Sigmoid colon (tissue), 6 donors: ENCODE measurements at regions not wholly inside any gene's neighbourhood (a gene's known extent, or its start where the extent isn't known, plus 50 kb on each side); places are given as distances from the start of the nearest gene placed in this dataset.
A peak's percentile ranks its signal among the peaks of the same experiment; 100 is the strongest.

ENCODE experiments used
- DNase-seq: peaks from one replicate; pipeline ENCODE4 v3.0.0-alpha.2; 2019
- H3K27ac ChIP-seq, 4 donors: fragments of 200-600 bp; sonication (generic); one replicate each; pipeline ENCODE4 v1.5.1; 2016 to 2019; ENCODE audit warnings: mild to moderate bottlenecking in 1 of 4
- H3K27me3 ChIP-seq, 3 donors: fragments of 200-600 bp; sonication (generic); one replicate each; pipeline ENCODE4 v1.5.1; 2019; ENCODE audit warnings: mild to moderate bottlenecking in 1 of 3
- H3K36me3 ChIP-seq, 4 donors: fragments of 200-600 bp; sonication (generic); one replicate each; pipeline ENCODE4 v1.5.1; 2016 to 2019
- H3K4me1 ChIP-seq, 4 donors: fragments of 200-600 bp; sonication (generic); one replicate each; pipeline ENCODE4 v1.5.1; 2017 to 2019
- H3K4me3 ChIP-seq, 4 donors: fragments of 200-600 bp; sonication (generic); one replicate each; pipeline ENCODE4 v1.5.1; 2017 to 2019; ENCODE audit warnings: mild to moderate bottlenecking in 2 of 4, moderate library complexity in 1 of 4
- H3K9me3 ChIP-seq, 4 donors: fragments of 200-600 bp in 3 of 4; sonication (generic) in 3 of 4; one replicate each; pipeline versions ENCODE4 v1.5.1 to v1.6.1; 2013 to 2019
- EP300 ChIP-seq, 4 donors: sonication (generic); formaldehyde crosslinking; IDR thresholded peaks; one replicate each; pipeline ENCODE4 v1.6.1; 2017; ENCODE audit warnings: antibody characterized with exemption in 4 of 4
- POLR2A ChIP-seq, 2 donors: fragments of 450-650 bp; IDR thresholded peaks; one replicate each; pipeline ENCODE4 v1.6.1; 2016; ENCODE audit warnings: antibody characterized with exemption in 2 of 2, mild to moderate bottlenecking in 2 of 2, moderate library complexity in 2 of 2
- POLR2AphosphoS5 ChIP-seq, 4 donors: sonication (generic); formaldehyde crosslinking; IDR thresholded peaks; one replicate each; pipeline ENCODE4 v1.6.1; 2017; ENCODE audit warnings: antibody characterized with exemption in 4 of 4
- WGBS, 2 donors: extraction: QIAGEN DNeasy Blood & Tissue Kit; methylation state at CpG; one replicate each; pipeline ENCODE4 v1.1.7; 2013; 5-methylcytosine and 5-hydroxymethylcytosine counted together
- intact Hi-C: fragments of 100-400 bp; cut with DNase I; formaldehyde crosslinking; loops from one replicate; pipeline ENCODE4 v1.15.1; 2023
- TF ChIP-seq, protein P1 (sequence below), 4 experiments: fragments of 450-650 bp in 3 of 4; fragments of 200-600 bp in 1 of 4; IDR thresholded peaks; one replicate each; pipeline ENCODE4 v1.5.1; 2016 to 2019; ENCODE audit warnings: antibody characterized with exemption in 4 of 4, mild to moderate bottlenecking in 3 of 4, moderate library complexity in 2 of 4
- donor health status: healthy with polysubstance abuse.
- donor health status: healthy.

DNA sequence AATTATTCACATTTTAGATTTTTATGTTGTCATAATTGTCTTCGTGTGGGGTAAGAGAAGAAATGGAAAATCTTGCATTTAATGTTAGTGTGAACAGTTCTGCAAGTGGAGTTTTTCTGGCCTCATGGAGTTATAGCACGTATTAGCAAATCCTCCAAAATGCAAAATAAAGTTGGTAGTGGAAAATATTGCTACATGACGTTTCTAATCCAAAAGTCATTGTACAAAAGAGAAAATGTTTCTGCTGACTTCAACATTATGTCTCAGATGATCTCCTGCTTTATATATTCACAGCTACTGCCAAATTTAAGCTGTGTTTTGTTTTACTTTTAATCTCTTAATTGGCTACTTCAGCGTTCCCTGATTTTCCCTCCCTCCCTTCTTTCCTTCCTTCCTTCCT lies 1804.0 kb upstream of the RAG2 start:
- Histone ChIP-seq H3K36me3 (no peaks in the 10 kb centered on the region), H3K9me3 (no peaks in the 10 kb centered on the region), H3K4me1 (no peaks in the 10 kb centered on the region), H3K27me3 (no peaks in the 10 kb centered on the region), H3K4me3 (no peak overlapping the region), H3K27ac (no peak overlapping the region)
- intact Hi-C loops = no loop called here
- 68 to 69% methylated on average over 4 of the region's 4 CpGs for WGBS, 2 donors
- no peak for DNase-seq
- no peak for TF ChIP-seq POLR2AphosphoS5 (IDR thresholded peaks at IDR 0.05)
- no peak for TF ChIP-seq POLR2A (IDR thresholded peaks at IDR 0.05)
- TF ChIP-seq, protein P1, sequence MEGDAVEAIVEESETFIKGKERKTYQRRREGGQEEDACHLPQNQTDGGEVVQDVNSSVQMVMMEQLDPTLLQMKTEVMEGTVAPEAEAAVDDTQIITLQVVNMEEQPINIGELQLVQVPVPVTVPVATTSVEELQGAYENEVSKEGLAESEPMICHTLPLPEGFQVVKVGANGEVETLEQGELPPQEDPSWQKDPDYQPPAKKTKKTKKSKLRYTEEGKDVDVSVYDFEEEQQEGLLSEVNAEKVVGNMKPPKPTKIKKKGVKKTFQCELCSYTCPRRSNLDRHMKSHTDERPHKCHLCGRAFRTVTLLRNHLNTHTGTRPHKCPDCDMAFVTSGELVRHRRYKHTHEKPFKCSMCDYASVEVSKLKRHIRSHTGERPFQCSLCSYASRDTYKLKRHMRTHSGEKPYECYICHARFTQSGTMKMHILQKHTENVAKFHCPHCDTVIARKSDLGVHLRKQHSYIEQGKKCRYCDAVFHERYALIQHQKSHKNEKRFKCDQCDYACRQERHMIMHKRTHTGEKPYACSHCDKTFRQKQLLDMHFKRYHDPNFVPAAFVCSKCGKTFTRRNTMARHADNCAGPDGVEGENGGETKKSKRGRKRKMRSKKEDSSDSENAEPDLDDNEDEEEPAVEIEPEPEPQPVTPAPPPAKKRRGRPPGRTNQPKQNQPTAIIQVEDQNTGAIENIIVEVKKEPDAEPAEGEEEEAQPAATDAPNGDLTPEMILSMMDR (IDR thresholded peaks at IDR 0.05) = no peak
- no peak for TF ChIP-seq EP300 (IDR thresholded peaks at IDR 0.05)

DNA sequence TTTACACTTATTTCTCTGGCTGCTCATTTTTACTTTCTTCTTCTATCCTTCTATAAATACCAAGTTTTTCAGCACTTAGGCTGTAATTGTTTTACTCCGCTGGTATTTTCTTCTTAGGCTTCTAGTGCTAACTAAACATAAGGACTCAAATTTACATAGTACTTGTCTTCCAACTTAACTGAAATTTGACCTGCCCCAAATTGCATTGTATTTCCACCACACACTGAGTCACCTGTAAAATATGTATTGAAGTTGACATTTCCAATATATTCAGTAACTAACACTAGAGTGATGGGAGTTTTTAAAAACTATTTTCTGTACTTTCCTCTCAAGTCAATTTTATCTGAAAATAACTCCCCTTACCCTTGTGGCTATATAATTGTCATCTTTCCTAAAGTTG lies 1794.1 kb upstream of the RAG2 start:
- no peak for DNase-seq
- TF ChIP-seq EP300 (IDR thresholded peaks at IDR 0.05) (no peak), POLR2A (IDR thresholded peaks at IDR 0.05) (no peak), POLR2AphosphoS5 (IDR thresholded peaks at IDR 0.05) (no peak)
- TF ChIP-seq, protein P1 (IDR thresholded peaks at IDR 0.05) = no peak
- Histone ChIP-seq H3K4me3 (no peak overlapping the region), H3K4me1 (no peaks in the 10 kb centered on the region), H3K27ac (no peak overlapping the region), H3K9me3 (no peaks in the 10 kb centered on the region), H3K36me3 (no peaks in the 10 kb centered on the region), H3K27me3 (no peaks in the 10 kb centered on the region)
- 56 to 78% methylated on average over 1 of the region's 1 CpG for WGBS, 2 donors
- intact Hi-C loops = no loop called here

DNA sequence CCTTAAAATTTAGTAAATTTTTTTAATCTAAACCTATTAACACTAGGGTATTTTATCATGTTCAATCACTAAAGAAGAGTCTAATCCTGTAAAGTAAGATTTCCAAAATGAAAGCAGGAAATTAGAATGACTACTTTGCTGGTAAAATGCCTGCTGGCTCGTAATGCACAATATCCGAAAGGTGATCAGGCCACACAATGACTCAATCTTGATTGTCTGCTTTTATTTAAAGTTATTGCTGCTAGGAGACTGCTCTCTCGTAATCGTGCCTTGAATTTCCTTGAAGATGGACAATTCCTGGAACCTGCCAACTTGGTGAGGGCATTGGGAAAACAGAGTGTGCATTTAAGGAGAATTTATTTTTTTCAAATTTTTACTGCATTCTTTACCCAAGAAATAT lies 1786.5 kb upstream of the RAG2 start:
- H3K9me3 ChIP-seq = peaks cover 0 to 4% (median 0%) of the 10 kb centered on the region in 4 donors
- H3K4me1 ChIP-seq = no peaks in the 10 kb centered on the region
- DNase-seq = no peak
- no peak overlapping the region for H3K27ac ChIP-seq
- H3K36me3 ChIP-seq = no peaks in the 10 kb centered on the region
- 79 to 85% methylated on average over 4 of the region's 4 CpGs for WGBS, 2 donors
- no peak overlapping the region for H3K4me3 ChIP-seq
- intact Hi-C loops = no loop called here
- no peaks in the 10 kb centered on the region for H3K27me3 ChIP-seq
- no peak for TF ChIP-seq POLR2A (IDR thresholded peaks at IDR 0.05)
- no peak for TF ChIP-seq POLR2AphosphoS5 (IDR thresholded peaks at IDR 0.05)
- TF ChIP-seq, protein P1 (IDR thresholded peaks at IDR 0.05) = no peak
- TF ChIP-seq EP300 (IDR thresholded peaks at IDR 0.05) = no peak

DNA sequence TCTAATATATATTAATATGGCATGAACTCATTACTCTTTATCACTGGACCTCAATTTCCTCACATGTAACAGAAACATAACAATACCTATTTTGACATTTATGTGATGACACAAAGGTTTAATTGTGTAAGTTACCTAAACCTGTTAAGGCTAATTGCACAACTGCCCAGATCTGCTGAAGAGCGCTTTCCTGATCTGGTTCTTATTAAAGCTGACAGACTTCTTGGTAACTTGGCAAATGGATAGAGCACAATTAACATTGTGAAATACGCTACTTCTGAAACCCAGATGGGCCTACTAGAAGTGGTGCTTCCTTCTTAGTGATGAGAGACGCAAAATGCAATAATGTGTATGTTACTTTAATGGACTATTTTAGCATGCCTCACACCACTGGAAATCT lies 1767.2 kb upstream of the RAG2 start:
- H3K27ac ChIP-seq = no peak overlapping the region
- H3K4me1 ChIP-seq = peaks cover 0 to 5% (median 0%) of the 10 kb centered on the region in 4 donors
- TF ChIP-seq, protein P1 (IDR thresholded peaks at IDR 0.05) = no peak
- TF ChIP-seq POLR2AphosphoS5 (IDR thresholded peaks at IDR 0.05) = peak; percentile 52 to 79 (median 64)
- no peak overlapping the region for H3K4me3 ChIP-seq
- whole genome bisulfite sequencing, 2 donors = 74 to 82% methylated on average over 3 of the region's 3 CpGs
- intact Hi-C loops = no loop called here
- DNase-seq = no peak
- H3K27me3 ChIP-seq = no peaks in the 10 kb centered on the region
- H3K9me3 ChIP-seq = no peaks in the 10 kb centered on the region
- no peaks in the 10 kb centered on the region for H3K36me3 ChIP-seq

DNA sequence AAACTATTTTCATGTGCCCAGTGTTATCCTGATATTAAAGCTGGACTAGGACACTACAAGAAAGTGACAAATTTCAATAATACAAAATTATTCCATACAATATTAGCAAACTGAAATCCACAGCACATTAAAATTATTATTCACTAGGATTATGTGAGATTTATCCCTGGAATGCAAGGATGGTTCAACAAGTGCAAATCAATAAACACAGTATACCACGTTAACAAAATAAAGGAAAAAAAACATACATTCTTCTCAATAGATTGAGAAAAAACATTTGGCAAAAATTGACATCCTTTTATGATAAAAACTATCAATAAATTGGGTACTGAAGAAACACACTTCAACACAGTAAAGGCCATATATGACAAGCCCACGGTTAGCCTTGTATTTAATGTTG lies 1758.2 kb upstream of the RAG2 start:
- 77 to 87% methylated on average over 2 of the region's 2 CpGs for WGBS, 2 donors
- Histone ChIP-seq H3K4me1 (peaks cover 0 to 5% (median 0%) of the 10 kb centered on the region in 4 donors), H3K36me3 (no peaks in the 10 kb centered on the region), H3K9me3 (peaks cover 0 to 4% (median 2%) of the 10 kb centered on the region in 4 donors), H3K27me3 (no peaks in the 10 kb centered on the region), H3K4me3 (no peak overlapping the region), H3K27ac (no peak overlapping the region)
- intact Hi-C loops = no loop called here
- TF ChIP-seq, protein P1 (IDR thresholded peaks at IDR 0.05) = no peak
- no peak for TF ChIP-seq POLR2AphosphoS5 (IDR thresholded peaks at IDR 0.05)
- DNase-seq = no peak
